VCaP (cell line): ENCODE measurements at regions not wholly inside any gene's neighbourhood (a gene's known extent, or its start where the extent isn't known, plus 50 kb on each side); places are given as distances from the start of the nearest gene placed in this dataset.

Experiments used
- H3K27ac ChIP-seq: fragments of 450-650 bp; 2 replicates; pipeline ENCODE4 v1.5.1; 2017
- TF ChIP-seq, protein P1 (sequence below): fragments of 450-650 bp; conservative IDR thresholded peaks from 2 replicates; pipeline ENCODE4 v1.5.1; 2017; ENCODE audit warnings: mild to moderate bottlenecking, moderate library complexity

- H3K27ac ChIP-seq = no peak overlapping the region
- TF ChIP-seq, protein P1, sequence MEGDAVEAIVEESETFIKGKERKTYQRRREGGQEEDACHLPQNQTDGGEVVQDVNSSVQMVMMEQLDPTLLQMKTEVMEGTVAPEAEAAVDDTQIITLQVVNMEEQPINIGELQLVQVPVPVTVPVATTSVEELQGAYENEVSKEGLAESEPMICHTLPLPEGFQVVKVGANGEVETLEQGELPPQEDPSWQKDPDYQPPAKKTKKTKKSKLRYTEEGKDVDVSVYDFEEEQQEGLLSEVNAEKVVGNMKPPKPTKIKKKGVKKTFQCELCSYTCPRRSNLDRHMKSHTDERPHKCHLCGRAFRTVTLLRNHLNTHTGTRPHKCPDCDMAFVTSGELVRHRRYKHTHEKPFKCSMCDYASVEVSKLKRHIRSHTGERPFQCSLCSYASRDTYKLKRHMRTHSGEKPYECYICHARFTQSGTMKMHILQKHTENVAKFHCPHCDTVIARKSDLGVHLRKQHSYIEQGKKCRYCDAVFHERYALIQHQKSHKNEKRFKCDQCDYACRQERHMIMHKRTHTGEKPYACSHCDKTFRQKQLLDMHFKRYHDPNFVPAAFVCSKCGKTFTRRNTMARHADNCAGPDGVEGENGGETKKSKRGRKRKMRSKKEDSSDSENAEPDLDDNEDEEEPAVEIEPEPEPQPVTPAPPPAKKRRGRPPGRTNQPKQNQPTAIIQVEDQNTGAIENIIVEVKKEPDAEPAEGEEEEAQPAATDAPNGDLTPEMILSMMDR = no peak
These were observed 195.6 kb upstream of the PWP1 start for GRCh38 chr12:107490010-107490409.

GRCh38 chr12:107491856-107492255 is 193.7 kb upstream of the PWP1 start:
- no peak overlapping the region for H3K27ac ChIP-seq
- TF ChIP-seq, protein P1 = no peak

- TF ChIP-seq, protein P1 = no peak
- H3K27ac ChIP-seq = peak overlapping the region; percentile 10
These were observed 193.0 kb upstream of the PWP1 start for GRCh38 chr12:107492393-107493134.

DNA sequence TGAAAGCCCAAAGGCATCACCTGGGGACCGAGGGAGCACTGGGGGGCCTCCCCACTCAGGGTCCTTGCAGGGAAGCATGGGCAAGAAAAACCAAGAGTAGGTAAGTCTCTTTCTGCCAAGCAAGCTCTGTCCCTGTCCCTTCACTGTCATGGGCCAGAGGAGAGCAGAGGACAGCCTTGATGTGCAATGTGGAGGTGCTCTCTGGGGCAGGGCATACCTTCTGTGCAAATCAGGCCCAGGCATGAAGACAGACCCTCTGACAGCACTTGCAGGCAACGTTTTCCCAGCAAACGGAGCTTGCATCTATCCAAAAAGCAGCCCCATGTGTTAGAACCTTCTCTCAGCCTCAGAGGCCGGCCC is 192.5 kb upstream of the PWP1 start:
- TF ChIP-seq, protein P1 = no peak
- peak overlapping the region; percentile 10 for H3K27ac ChIP-seq

- H3K27ac ChIP-seq = no peak overlapping the region
These were observed 191.9 kb upstream of the PWP1 start for GRCh38 chr12:107493666-107494065.

DNA sequence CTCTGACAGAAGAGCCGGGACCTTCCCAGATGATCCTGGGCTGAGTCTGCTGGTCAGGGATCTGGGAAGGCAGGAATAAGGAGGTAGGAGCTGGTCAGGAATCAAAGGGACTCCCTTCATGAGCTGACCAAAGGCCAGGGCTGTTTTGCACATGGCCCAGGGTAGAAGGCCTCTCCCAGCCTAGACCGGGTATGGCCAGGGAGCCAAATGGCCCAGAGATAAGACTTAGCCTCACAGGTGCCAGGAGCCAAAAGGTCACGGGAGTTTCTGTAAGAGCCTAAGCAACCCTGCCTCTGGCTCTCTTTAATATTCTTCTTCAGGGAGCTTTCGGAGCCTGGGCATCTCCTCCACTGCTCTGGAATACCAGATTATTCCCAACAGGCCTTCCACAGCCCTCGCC is 191.3 kb upstream of the PWP1 start:
- no peak overlapping the region for H3K27ac ChIP-seq

More at GRCh38 chr12:107493666-107494065, 191.9 kb upstream of the PWP1 start:
- TF ChIP-seq, protein P1 = no peak

DNA sequence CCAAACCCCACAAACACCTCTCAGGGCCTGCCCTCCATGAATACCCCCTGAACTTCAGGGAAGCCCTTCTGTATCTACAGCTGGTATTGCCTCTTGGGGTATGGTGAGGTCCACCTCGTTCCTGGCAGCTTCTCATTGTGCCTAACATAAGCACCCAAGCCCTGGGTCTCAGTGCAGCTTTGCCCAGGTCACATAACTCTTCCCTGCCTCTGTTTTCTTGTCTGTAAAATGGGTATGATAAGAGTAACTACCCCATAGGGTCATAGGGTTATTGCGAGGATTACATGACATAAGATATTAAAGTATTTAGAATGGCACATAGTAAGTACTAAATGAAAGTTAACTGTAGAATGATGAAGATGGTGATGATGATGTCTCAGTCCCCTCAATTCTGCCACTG is 190.0 kb upstream of the PWP1 start:
- no peak overlapping the region for H3K27ac ChIP-seq
- TF ChIP-seq, protein P1 = no peak

More for the DNA sequence above, 191.3 kb upstream of the PWP1 start:
- TF ChIP-seq, protein P1 = no peak
